DLD1 (cell line): ENCODE measurements at regions not wholly inside any gene's neighbourhood (a gene's known extent, or its start where the extent isn't known, plus 50 kb on each side); places are given as distances from the start of the nearest gene placed in this dataset.

Experiments used
- in situ Hi-C: cut with HindIII; loops from 2 replicates; pipeline ENCODE4 v1.10.0; 2017; ENCODE audit warnings: low sequenced_read_pairs

GRCh38 chr6:170024940-170025339, 265.9 kb downstream of the DLL1 start:
- in situ Hi-C loops = no loop called here

- in situ Hi-C loops = no loop called here
Observed at GRCh38 chr6:170023620-170024521, 267.0 kb downstream of the DLL1 start.

GRCh38 chr6:170022827-170023619, 267.9 kb downstream of the DLL1 start:
- in situ Hi-C loops = no loop called here

- in situ Hi-C loops = no loop called here
Observed at GRCh38 chr6:170022291-170022722, 268.6 kb downstream of the DLL1 start.

- in situ Hi-C loops = no loop called here
Observed at GRCh38 chr6:170021579-170021978, 269.3 kb downstream of the DLL1 start.

GRCh38 chr6:170019818-170020583, 268.6 kb downstream of the ERMARD start:
- in situ Hi-C loops = no loop called here

GRCh38 chr6:170018936-170019817, 267.8 kb downstream of the ERMARD start:
- in situ Hi-C loops = no loop called here

- in situ Hi-C loops = no loop called here
Observed at GRCh38 chr6:170018422-170018935, 267.1 kb downstream of the ERMARD start.

- in situ Hi-C loops = no loop called here
Observed at GRCh38 chr6:170017603-170018320, 266.3 kb downstream of the ERMARD start.

GRCh38 chr6:170013815-170014214, 262.4 kb downstream of the ERMARD start:
- in situ Hi-C loops = no loop called here

- in situ Hi-C loops = no loop called here
Observed at GRCh38 chr6:170012037-170012330, 260.6 kb downstream of the ERMARD start.

GRCh38 chr6:170011204-170012036, 260.0 kb downstream of the ERMARD start:
- in situ Hi-C loops = no loop called here

- in situ Hi-C loops = no loop called here
Observed at GRCh38 chr6:170010665-170011203, 259.3 kb downstream of the ERMARD start.

- in situ Hi-C loops = no loop called here
Observed at GRCh38 chr6:170008294-170008785, 256.9 kb downstream of the ERMARD start.

GRCh38 chr6:170007468-170008293, 256.3 kb downstream of the ERMARD start:
- in situ Hi-C loops = no loop called here

GRCh38 chr6:170006900-170007467, 255.6 kb downstream of the ERMARD start:
- in situ Hi-C loops = no loop called here
